ENCODE measurements at regions not wholly inside any gene's neighbourhood (a gene's known extent, or its start where the extent isn't known, plus 50 kb on each side); places are given as distances from the start of the nearest gene placed in this dataset.

DNA sequence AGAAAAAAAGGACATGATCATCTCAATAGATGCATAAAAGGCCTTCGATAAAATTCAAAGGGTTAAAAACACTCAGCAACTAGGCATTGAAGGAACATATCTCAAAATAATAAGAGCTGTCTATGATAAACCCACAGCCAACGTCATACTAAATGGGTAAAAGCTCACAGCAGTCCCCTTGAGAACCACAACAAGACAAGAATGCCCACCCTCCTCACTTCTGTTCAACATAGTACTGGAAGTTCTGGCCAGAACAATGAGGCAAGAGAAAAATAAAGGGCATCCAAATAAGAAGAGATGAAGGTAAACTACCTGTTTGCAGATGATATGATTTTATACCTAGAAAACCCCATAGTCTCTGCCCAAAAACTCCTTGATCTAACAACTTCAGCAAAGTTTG lies 619.7 kb upstream of the LMCD1 start:
- ChIA-PET CTCF (no interaction called here), POLR2A (ENCODE audit: low non-redundant PET) (no interaction called here)
- Histone ChIP-seq H3K27ac (ENCODE audit: low read depth, low read length, poor library complexity, severe bottlenecking) (no peak overlapping the region), H3K9me3 (ENCODE audit: low read depth, low read length, poor library complexity, severe bottlenecking) (no peaks in the 10 kb centered on the region), H3K27me3 (replicated peaks; ENCODE audit: insufficient read depth, low read depth, low read length, poor library complexity) (peaks cover 12% of the 10 kb centered on the region), H3K4me1 (ENCODE audit: insufficient read depth, low read length, poor library complexity, severe bottlenecking) (peaks cover 3% of the 10 kb centered on the region), H3K36me3 (ENCODE audit: insufficient read depth, low read length, poor library complexity, severe bottlenecking) (no peaks in the 10 kb centered on the region), H3K4me3 (ENCODE audit: low read depth, low read length, poor library complexity, severe bottlenecking) (no peak overlapping the region)
- intact Hi-C loops (cut with micrococcal nuclease; ENCODE audit: unreplicated experiment) = no loop called here
- DNase-seq (ENCODE audit: low spot score) = no peak
- TF ChIP-seq, protein P1, sequence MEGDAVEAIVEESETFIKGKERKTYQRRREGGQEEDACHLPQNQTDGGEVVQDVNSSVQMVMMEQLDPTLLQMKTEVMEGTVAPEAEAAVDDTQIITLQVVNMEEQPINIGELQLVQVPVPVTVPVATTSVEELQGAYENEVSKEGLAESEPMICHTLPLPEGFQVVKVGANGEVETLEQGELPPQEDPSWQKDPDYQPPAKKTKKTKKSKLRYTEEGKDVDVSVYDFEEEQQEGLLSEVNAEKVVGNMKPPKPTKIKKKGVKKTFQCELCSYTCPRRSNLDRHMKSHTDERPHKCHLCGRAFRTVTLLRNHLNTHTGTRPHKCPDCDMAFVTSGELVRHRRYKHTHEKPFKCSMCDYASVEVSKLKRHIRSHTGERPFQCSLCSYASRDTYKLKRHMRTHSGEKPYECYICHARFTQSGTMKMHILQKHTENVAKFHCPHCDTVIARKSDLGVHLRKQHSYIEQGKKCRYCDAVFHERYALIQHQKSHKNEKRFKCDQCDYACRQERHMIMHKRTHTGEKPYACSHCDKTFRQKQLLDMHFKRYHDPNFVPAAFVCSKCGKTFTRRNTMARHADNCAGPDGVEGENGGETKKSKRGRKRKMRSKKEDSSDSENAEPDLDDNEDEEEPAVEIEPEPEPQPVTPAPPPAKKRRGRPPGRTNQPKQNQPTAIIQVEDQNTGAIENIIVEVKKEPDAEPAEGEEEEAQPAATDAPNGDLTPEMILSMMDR (conservative IDR thresholded peaks at IDR 0.05; ENCODE audit: low read depth, low read length) = no peak
- no peak for TF ChIP-seq EZH2 (IDR thresholded peaks at IDR 0.05; ENCODE audit: borderline replicate concordance, low read depth, low read length, poor library complexity, severe bottlenecking)
- BruUV-seq (replicated peaks) = no TSS peak

DNA sequence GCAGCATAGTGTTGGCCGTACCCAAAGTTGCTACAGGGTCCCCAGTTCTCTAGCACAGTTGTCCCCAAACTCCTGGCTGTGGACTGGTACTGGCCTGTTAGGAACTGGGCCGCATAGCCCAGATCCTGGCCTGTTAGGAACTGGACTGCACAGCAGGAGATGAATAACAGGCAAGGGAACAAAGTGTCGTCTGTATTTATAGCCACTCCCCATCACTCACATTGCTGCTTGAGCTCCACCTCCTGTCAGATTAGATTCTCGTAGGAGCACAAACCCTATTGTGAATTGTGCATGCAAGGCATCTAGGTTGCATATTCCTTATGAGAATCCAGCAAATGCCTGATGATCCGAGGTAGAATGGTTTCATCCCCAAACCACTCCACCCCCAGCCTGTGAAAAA lies 604.0 kb upstream of the LMCD1 start:
- Histone ChIP-seq H3K27ac (ENCODE audit: low read depth, low read length, poor library complexity, severe bottlenecking) (no peak overlapping the region), H3K4me1 (ENCODE audit: insufficient read depth, low read length, poor library complexity, severe bottlenecking) (no peaks in the 10 kb centered on the region), H3K27me3 (replicated peaks; ENCODE audit: insufficient read depth, low read depth, low read length, poor library complexity) (no peaks in the 10 kb centered on the region), H3K4me3 (ENCODE audit: low read depth, low read length, poor library complexity, severe bottlenecking) (no peak overlapping the region), H3K36me3 (ENCODE audit: insufficient read depth, low read length, poor library complexity, severe bottlenecking) (no peaks in the 10 kb centered on the region), H3K9me3 (ENCODE audit: low read depth, low read length, poor library complexity, severe bottlenecking) (no peaks in the 10 kb centered on the region)
- TF ChIP-seq, protein P1 (conservative IDR thresholded peaks at IDR 0.05; ENCODE audit: low read depth, low read length) = no peak
- no peak for TF ChIP-seq EZH2 (IDR thresholded peaks at IDR 0.05; ENCODE audit: borderline replicate concordance, low read depth, low read length, poor library complexity, severe bottlenecking)
- peak; percentile 4 for DNase-seq (ENCODE audit: low spot score)
- no TSS peak for BruUV-seq (replicated peaks)
- ChIA-PET POLR2A (ENCODE audit: low non-redundant PET) (no interaction called here), CTCF (no interaction called here)
- intact Hi-C loops (cut with micrococcal nuclease; ENCODE audit: unreplicated experiment) = no loop called here

DNA sequence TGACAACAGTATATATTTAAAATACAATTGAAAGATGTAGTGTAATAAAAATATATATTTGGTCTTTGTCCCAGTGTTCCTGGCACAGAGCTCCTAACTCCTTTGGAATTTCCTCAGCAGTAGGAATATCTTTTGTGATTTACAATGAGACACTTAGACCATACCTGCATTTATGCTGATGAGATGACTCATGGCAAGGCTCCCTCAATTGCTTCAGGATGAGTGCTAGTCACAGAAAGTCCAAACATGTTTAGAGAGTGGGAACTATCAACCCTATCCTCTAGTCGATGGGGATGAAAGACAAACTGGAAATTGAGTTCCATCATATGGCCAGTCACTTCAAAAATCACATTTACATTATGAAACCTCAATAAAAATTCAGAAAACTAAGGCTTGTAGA lies 588.3 kb upstream of the LMCD1 start:
- Histone ChIP-seq H3K4me1 (ENCODE audit: insufficient read depth, low read length, poor library complexity, severe bottlenecking) (no peaks in the 10 kb centered on the region), H3K27ac (ENCODE audit: low read depth, low read length, poor library complexity, severe bottlenecking) (no peak overlapping the region), H3K27me3 (replicated peaks; ENCODE audit: insufficient read depth, low read depth, low read length, poor library complexity) (peaks cover 12% of the 10 kb centered on the region), H3K9me3 (ENCODE audit: low read depth, low read length, poor library complexity, severe bottlenecking) (no peaks in the 10 kb centered on the region), H3K36me3 (ENCODE audit: insufficient read depth, low read length, poor library complexity, severe bottlenecking) (no peaks in the 10 kb centered on the region), H3K4me3 (ENCODE audit: low read depth, low read length, poor library complexity, severe bottlenecking) (no peak overlapping the region)
- POLR2A ChIA-PET (ENCODE audit: low non-redundant PET) = no interaction called here
- no peak for TF ChIP-seq EZH2 (IDR thresholded peaks at IDR 0.05; ENCODE audit: borderline replicate concordance, low read depth, low read length, poor library complexity, severe bottlenecking)
- TF ChIP-seq, protein P1 (conservative IDR thresholded peaks at IDR 0.05; ENCODE audit: low read depth, low read length) = no peak
- intact Hi-C loops (cut with micrococcal nuclease; ENCODE audit: unreplicated experiment) = no loop called here
- DNase-seq (ENCODE audit: low spot score) = no peak
- CTCF ChIA-PET = no interaction called here
- no TSS peak for BruUV-seq (replicated peaks)

All from A673 (cell line).